NT2/D1 (cell line): ENCODE measurements at regions not wholly inside any gene's neighbourhood (a gene's known extent, or its start where the extent isn't known, plus 50 kb on each side); places are given as distances from the start of the nearest gene placed in this dataset.

Experiments
- SUZ12 ChIP-seq: IDR thresholded peaks from 2 replicates; pipeline ENCODE4 v1.6.1; 2011; ENCODE audit not compliant: insufficient read length, insufficient read depth; ENCODE audit errors: extremely low read depth
- YY1 ChIP-seq: IDR thresholded peaks from 2 replicates; pipeline ENCODE4 v1.6.1; 2011; ENCODE audit not compliant: insufficient read length, insufficient read depth
- ZNF274 ChIP-seq: IDR thresholded peaks from 2 replicates; pipeline ENCODE4 v1.6.1; 2011; ENCODE audit warnings: mild to moderate bottlenecking, low read depth, low read length

DNA sequence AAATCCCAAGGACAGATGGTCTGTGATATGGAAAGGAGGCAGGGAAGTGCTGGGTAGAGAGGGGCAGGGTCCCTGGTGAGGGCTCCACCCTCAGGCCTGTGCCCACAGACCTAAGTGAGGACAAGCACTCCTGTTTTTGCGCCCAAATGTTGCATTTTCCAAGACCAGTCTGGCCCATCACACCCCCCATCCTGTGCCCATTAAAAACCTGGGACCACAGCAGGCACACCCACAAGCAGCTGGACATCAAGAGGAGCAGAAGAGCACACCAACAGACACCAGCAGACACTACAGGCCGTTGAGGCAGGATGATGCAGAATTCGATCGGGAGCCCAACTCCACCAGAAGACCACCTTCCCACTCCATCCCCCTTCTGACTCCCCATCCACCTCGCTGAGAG is 72.8 kb downstream of the DMRTA2 start:
- TF ChIP-seq ZNF274 (no peak), YY1 (no peak), SUZ12 (no peak)
